GM20000 (cell line): ENCODE measurements at regions not wholly inside any gene's neighbourhood (a gene's known extent, or its start where the extent isn't known, plus 50 kb on each side); places are given as distances from the start of the nearest gene placed in this dataset.

Source experiments
- DNase-seq: peaks from one replicate; pipeline ENCODE4 v3.0.0; 2012; ENCODE audit warnings: low spot score
- TF ChIP-seq, protein P1 (sequence below): IDR thresholded peaks from 2 replicates; pipeline ENCODE4 v1.5.1; 2012; ENCODE audit warnings: mild to moderate bottlenecking, control low read depth; ENCODE audit errors: extremely low read depth, missing control alignments

DNA sequence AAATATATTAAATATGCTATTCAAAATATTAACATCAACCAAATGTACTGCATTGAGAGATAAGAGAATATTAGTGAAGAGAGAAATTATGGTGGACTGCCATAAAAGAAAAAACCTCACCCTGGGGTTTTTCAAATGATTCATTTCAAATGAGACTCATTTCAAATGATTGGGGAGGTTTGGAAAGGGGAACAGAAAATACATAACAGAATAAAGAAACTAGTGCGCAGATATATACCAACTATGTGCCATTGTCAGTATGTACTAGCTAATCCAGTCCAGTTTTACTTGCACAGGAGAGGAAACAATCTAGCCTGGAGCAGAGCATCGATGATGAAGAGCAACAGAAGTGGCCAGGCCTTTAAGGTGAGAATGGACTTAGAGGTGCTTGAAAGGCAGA, 651.6 kb upstream of the RORB start:
- TF ChIP-seq, protein P1, sequence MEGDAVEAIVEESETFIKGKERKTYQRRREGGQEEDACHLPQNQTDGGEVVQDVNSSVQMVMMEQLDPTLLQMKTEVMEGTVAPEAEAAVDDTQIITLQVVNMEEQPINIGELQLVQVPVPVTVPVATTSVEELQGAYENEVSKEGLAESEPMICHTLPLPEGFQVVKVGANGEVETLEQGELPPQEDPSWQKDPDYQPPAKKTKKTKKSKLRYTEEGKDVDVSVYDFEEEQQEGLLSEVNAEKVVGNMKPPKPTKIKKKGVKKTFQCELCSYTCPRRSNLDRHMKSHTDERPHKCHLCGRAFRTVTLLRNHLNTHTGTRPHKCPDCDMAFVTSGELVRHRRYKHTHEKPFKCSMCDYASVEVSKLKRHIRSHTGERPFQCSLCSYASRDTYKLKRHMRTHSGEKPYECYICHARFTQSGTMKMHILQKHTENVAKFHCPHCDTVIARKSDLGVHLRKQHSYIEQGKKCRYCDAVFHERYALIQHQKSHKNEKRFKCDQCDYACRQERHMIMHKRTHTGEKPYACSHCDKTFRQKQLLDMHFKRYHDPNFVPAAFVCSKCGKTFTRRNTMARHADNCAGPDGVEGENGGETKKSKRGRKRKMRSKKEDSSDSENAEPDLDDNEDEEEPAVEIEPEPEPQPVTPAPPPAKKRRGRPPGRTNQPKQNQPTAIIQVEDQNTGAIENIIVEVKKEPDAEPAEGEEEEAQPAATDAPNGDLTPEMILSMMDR: no peak

GRCh38 chr9:73845954-73846690, 651.0 kb upstream of the RORB start:
- DNase-seq: no peak
- TF ChIP-seq, protein P1: no peak

More for the DNA sequence above, 651.6 kb upstream of the RORB start:
- DNase-seq: no peak

GRCh38 chr9:73847536-73847935, 649.6 kb upstream of the RORB start:
- TF ChIP-seq, protein P1: no peak
- no peak for DNase-seq

- TF ChIP-seq, protein P1: no peak
- no peak for DNase-seq
These were observed 643.6 kb upstream of the RORB start for GRCh38 chr9:73853549-73853948.

DNA sequence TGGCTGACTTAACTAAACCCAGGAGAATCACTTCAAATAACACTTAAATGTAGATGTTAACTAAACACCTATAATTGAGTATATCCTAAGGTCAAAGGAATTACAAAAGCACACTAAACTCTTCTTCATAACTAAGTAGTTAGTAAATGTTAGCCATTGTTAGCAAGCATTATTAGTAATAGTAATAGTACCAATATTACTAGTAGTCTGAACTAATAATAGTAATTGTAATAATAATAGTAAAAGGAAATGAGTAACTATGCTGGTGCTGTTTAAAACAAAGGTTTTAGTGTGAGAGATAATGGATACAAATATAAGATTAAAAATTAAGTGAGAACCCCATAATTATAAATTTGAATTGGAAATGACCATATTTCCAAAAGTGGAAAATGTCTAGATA, 641.9 kb upstream of the RORB start:
- TF ChIP-seq, protein P1: no peak

DNA sequence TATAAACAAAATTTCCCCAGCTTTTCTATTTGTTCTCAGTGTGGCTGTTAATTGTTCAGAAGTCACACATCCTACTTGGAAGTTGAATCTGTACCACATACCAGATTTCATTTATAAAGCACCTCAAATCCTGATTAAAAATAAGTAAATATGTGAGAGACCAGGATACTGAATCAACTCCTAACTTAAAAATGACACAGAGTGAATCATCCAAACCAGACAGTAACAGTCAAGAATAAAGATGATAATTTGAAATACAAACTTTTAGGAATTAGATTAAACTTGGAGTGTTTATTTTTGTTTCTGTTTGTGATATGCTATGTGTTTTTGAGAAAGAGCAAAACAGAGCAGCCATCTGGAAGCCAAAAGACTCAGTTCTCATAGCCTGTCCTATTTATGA, 633.2 kb upstream of the RORB start:
- no peak for DNase-seq
- TF ChIP-seq, protein P1: no peak

More for the DNA sequence above, 641.9 kb upstream of the RORB start:
- DNase-seq: no peak

- no peak for DNase-seq
- TF ChIP-seq, protein P1: no peak
These were observed 630.7 kb upstream of the RORB start for GRCh38 chr9:73866451-73866850.
